Glutamatergic neuron (in vitro differentiated cells): ENCODE measurements at regions not wholly inside any gene's neighbourhood (a gene's known extent, or its start where the extent isn't known, plus 50 kb on each side); places are given as distances from the start of the nearest gene placed in this dataset.

ENCODE experiments used
- DNase-seq: peaks from one replicate; pipeline ENCODE4 v3.0.0; 2022
- H3K27ac Mint-ChIP-seq: one replicate; pipeline ENCODE4 v1.8.0; 2020; ENCODE audit warnings: mild to moderate bottlenecking, mixed read lengths, inconsistent platforms; ENCODE audit not compliant: unreplicated experiment
- H3K27me3 Mint-ChIP-seq: one replicate; pipeline ENCODE4 v1.8.0; 2020; ENCODE audit warnings: mild to moderate bottlenecking, moderate library complexity, mixed read lengths, inconsistent platforms; ENCODE audit not compliant: unreplicated experiment
- H3K36me3 Mint-ChIP-seq: one replicate; pipeline ENCODE4 v1.8.0; 2020; ENCODE audit warnings: mild to moderate bottlenecking, mixed read lengths, inconsistent platforms; ENCODE audit not compliant: unreplicated experiment
- H3K4me1 Mint-ChIP-seq: one replicate; pipeline ENCODE4 v1.8.0; 2020; ENCODE audit warnings: mild to moderate bottlenecking, low read depth, mixed read lengths, inconsistent platforms; ENCODE audit not compliant: unreplicated experiment
- H3K4me3 Mint-ChIP-seq: one replicate; pipeline ENCODE4 v1.8.0; 2020; ENCODE audit warnings: mild to moderate bottlenecking, mixed read lengths, inconsistent platforms; ENCODE audit not compliant: unreplicated experiment
- H3K9me3 Mint-ChIP-seq: one replicate; pipeline ENCODE4 v1.8.0; 2020; ENCODE audit warnings: mild to moderate bottlenecking, moderate library complexity, mixed read lengths, inconsistent platforms; ENCODE audit not compliant: unreplicated experiment
- TF ChIP-seq, protein P1 (sequence below): fragments of 200-600 bp; sonication (generic); IDR thresholded peaks from one replicate; pipeline ENCODE4 v1.5.0; 2021; ENCODE audit not compliant: partially characterized antibody, unreplicated experiment

DNA sequence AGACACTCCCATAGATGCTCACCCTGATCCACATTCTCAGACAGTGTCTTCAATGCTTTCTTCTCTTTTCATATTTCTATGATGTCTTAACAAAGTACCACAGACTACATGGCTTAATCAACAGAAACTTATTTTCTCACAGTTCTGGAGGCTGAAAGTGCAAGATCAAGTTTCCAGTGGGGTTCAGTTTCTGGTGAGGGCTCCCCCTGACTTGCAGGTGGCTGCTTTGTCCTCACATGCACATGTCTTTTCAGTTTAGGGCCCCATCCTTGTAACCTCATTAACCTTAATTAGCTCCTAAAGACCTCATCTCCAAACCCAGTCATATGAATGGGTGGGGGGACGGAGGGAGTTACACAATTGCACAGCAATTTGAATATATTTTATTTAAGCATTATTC lies 335.8 kb downstream of the AASDHPPT start:
- TF ChIP-seq, protein P1, sequence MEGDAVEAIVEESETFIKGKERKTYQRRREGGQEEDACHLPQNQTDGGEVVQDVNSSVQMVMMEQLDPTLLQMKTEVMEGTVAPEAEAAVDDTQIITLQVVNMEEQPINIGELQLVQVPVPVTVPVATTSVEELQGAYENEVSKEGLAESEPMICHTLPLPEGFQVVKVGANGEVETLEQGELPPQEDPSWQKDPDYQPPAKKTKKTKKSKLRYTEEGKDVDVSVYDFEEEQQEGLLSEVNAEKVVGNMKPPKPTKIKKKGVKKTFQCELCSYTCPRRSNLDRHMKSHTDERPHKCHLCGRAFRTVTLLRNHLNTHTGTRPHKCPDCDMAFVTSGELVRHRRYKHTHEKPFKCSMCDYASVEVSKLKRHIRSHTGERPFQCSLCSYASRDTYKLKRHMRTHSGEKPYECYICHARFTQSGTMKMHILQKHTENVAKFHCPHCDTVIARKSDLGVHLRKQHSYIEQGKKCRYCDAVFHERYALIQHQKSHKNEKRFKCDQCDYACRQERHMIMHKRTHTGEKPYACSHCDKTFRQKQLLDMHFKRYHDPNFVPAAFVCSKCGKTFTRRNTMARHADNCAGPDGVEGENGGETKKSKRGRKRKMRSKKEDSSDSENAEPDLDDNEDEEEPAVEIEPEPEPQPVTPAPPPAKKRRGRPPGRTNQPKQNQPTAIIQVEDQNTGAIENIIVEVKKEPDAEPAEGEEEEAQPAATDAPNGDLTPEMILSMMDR, result no peak
- no peak for DNase-seq
- H3K9me3 Mint-ChIP-seq, result no peaks in the 10 kb centered on the region
- H3K27me3 Mint-ChIP-seq, result peaks cover 2% of the 10 kb centered on the region
- H3K36me3 Mint-ChIP-seq, result no peaks in the 10 kb centered on the region
- no peak overlapping the region for H3K4me3 Mint-ChIP-seq
- no peak overlapping the region for H3K27ac Mint-ChIP-seq
- no peaks in the 10 kb centered on the region for H3K4me1 Mint-ChIP-seq

- peaks cover 2% of the 10 kb centered on the region for H3K27me3 Mint-ChIP-seq
- H3K4me1 Mint-ChIP-seq, result no peaks in the 10 kb centered on the region
- no peak overlapping the region for H3K27ac Mint-ChIP-seq
- DNase-seq, result no peak
- H3K4me3 Mint-ChIP-seq, result no peak overlapping the region
- TF ChIP-seq, protein P1, result no peak
- no peaks in the 10 kb centered on the region for H3K9me3 Mint-ChIP-seq
- H3K36me3 Mint-ChIP-seq, result no peaks in the 10 kb centered on the region
Measured at GRCh38 chr11:106415510-106415909, 338.0 kb downstream of the AASDHPPT start.

- DNase-seq, result no peak
- Mint-ChIP-seq H3K4me3 (no peak overlapping the region), H3K9me3 (no peaks in the 10 kb centered on the region), H3K27me3 (peaks cover 2% of the 10 kb centered on the region), H3K27ac (no peak overlapping the region), H3K4me1 (no peaks in the 10 kb centered on the region), H3K36me3 (no peaks in the 10 kb centered on the region)
- TF ChIP-seq, protein P1, result no peak
Measured at GRCh38 chr11:106418791-106419190, 341.3 kb downstream of the AASDHPPT start.

DNA sequence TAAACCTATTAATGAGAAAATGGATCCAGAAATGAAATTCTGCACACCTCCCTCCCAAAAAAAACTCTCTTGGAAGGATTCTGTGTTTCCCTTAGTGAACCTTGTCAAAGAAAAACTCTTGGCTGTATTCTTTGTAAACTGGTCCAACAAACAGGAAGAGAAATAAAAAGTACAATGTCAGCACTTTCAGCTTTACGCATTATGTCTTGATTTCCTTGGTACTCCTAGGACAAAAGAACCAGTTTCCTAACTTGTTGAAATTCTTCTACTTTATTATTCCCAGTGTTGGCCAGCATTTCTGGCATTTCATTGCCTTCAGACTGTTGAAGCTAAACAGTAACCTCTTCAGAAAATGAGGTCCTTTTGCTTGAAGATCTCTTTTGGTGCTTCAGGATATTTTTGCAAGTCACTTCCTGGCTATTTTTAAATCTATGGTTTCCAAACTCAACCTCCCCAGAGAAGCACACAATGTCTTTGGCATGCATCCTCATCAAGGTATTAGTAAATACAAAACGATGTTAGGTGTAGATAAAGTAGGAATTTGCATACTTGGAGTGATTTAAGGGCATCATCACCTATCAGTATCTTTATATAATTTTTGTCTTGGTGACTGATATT lies 342.7 kb downstream of the AASDHPPT start:
- Mint-ChIP-seq H3K27me3 (peaks cover 2% of the 10 kb centered on the region), H3K9me3 (no peaks in the 10 kb centered on the region), H3K4me3 (no peak overlapping the region), H3K27ac (no peak overlapping the region), H3K4me1 (peaks cover 3% of the 10 kb centered on the region), H3K36me3 (no peaks in the 10 kb centered on the region)
- no peak for DNase-seq
- TF ChIP-seq, protein P1, result no peak

- H3K4me3 Mint-ChIP-seq, result no peak overlapping the region
- H3K27ac Mint-ChIP-seq, result no peak overlapping the region
- DNase-seq, result no peak
- peaks cover 2% of the 10 kb centered on the region for H3K27me3 Mint-ChIP-seq
- no peaks in the 10 kb centered on the region for H3K9me3 Mint-ChIP-seq
- TF ChIP-seq, protein P1, result no peak
- no peaks in the 10 kb centered on the region for H3K36me3 Mint-ChIP-seq
- peaks cover 3% of the 10 kb centered on the region for H3K4me1 Mint-ChIP-seq
Measured at GRCh38 chr11:106420686-106421085, 343.2 kb downstream of the AASDHPPT start.
